T-helper 9 cell (primary cell): ENCODE measurements at regions not wholly inside any gene's neighbourhood (a gene's known extent, or its start where the extent isn't known, plus 50 kb on each side); places are given as distances from the start of the nearest gene placed in this dataset.
"Not testable (repeated sequence)": the region's sequence is repeated elsewhere in the genome, so short reads cannot be mapped to it uniquely, and the experiment has no call there.

Source experiments
- DNase-seq: peaks from one replicate; pipeline ENCODE4 v3.0.0-alpha.2; 2020

DNA sequence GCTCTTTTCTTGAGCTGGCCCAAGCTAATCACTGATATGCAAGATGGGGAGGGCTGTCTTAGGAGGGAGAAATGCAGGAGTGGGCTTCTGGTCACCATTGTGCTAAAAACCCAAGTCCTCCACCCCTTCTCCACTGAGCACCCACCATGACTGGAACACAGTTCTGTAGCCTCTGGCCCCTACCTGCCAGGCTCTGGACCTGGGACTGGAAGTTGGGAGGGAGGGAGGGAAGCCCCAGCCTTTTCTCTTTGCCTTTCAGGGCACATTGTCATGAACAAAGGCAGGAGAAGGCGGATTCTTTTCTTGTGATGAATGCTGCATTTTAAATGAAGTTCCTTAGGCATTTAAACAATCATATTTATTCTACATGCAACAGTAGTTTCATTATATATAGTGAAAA, 559.1 kb upstream of the TRPC7 start:
- no peak for DNase-seq

DNA sequence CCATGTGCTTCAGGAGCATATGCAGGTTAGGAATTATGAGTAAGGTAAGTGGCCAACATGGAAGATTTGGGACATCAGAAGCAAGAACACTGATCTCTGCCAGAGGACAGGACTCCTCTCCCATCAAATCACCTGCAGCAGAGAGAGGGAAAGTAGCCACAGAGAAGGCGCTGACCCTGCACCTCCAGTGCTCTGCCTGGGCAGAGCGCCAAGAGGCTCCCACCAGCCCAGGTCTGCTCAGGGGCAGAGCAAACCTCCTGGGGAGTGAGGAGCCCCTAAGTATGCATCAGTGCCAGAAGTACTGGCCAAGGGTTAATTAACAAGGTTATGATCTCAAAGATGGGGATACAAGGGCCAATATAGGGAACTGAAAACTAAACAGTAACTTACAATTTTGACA, 545.3 kb upstream of the TRPC7 start:
- DNase-seq: no peak

DNA sequence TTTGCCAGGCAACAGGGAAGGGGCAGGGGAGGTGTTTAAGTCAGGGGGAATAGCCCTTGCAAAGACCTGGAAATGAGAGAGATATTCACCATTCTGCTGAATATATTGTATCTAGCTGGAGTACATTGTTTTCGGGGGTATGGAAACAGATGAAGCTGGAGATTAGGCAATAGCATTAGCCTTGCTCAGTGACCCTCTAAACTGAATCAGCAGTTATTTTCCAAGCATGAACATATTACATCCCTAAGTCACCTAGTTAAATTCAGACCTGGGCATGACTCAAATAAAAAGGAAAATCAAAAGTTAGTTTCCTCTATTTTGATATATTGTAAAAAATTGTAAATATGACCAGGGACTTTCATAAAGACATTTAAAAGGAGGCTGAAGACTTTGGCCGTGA, 544.6 kb upstream of the TRPC7 start:
- no peak for DNase-seq

DNA sequence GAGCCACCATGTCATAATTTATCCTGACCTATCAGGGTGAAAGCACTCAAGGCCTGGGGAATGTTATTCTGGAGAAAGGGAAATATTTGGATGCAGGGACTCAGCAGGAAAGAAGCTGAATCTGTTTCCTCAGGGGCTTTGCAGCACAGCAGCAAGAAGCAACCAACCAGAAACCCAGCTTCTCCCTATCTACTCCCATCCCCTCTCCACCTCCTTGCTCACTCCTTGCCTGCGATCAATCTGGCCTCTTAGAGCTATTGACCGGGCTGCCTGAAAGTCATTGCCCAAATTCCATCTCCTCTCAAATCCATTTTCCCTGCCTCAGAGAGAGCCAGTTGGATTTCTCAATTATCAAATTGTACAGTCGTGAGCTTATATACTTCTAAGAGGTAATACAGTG, 542.0 kb upstream of the TRPC7 start:
- no peak for DNase-seq

DNA sequence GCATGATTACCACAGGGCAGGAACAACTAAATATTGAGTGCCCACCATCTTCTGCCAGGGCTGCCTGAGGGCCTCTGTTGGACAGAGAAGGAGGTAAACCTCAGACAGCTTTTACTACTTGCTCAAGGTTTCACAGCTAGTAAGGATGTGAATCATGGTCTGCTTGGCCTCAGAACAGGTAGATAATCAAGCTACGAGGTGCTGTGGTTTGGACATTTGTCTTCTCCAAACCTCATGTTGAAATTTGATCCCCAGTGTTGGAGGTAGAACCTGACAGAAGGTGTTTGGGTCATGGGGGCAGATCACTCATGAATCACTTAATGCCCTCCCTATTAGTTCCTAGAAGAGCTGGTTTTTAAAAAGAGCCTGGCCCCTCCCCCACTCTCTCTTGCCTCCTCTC, 541.2 kb upstream of the TRPC7 start:
- DNase-seq: no peak

DNA sequence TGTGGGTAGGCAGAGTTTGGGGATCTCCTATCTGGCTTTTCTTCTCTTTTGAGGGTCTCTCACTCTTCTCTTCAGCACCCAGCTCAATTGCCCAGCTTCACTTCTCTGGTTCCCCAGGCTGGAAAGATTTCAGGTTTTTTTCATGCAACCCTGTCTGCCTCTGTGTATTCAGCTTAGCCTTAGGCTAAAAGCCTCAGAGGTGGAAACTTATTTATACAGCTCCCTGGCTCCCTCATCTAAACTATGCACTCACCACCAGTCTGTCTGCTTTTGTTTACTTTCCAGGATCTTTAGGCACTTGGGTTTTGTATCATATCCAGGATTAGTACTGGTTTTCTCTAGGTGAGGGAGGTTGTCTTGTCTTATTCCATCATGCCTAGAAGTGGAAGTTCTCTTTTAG, 540.2 kb upstream of the TRPC7 start:
- no peak for DNase-seq

DNA sequence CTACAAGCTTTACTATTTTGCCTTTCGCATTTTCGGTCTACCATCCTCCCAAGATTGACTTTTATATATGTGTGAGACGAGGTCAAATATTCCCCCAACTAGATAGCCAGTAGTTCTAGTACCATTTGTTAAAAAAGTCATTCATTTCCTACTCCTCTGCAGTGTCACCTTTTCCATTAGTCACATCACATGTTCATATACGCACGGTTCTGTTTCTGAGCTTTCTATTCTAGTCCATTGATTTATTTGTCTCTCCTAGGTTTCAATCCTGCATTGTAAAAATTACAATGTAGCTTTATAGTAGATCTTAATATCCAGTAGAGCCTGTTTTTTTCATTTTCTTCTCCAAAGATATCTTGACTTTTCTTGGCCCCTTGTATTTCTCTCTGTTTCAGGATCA, 528.7 kb upstream of the TRPC7 start:
- no peak for DNase-seq

DNA sequence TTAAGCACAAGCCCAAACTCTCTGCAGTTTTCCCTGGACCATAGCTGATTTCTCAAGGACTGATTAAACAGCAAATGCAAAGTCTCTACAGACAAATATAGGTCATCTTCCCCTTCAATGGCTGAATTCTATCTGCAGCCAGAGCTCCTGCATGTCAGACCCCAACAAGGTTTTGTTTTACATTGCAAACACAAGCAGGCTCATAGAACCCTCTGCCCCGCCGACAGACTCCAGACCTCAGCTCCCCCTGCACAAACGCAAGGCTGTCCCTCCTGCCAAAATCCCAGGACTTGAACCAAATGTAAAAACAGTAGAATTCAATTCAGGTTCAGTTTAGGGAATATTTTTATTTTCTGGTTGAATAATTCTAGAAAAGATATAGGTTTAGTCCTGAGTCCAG, 526.7 kb upstream of the TRPC7 start:
- DNase-seq: no peak

DNA sequence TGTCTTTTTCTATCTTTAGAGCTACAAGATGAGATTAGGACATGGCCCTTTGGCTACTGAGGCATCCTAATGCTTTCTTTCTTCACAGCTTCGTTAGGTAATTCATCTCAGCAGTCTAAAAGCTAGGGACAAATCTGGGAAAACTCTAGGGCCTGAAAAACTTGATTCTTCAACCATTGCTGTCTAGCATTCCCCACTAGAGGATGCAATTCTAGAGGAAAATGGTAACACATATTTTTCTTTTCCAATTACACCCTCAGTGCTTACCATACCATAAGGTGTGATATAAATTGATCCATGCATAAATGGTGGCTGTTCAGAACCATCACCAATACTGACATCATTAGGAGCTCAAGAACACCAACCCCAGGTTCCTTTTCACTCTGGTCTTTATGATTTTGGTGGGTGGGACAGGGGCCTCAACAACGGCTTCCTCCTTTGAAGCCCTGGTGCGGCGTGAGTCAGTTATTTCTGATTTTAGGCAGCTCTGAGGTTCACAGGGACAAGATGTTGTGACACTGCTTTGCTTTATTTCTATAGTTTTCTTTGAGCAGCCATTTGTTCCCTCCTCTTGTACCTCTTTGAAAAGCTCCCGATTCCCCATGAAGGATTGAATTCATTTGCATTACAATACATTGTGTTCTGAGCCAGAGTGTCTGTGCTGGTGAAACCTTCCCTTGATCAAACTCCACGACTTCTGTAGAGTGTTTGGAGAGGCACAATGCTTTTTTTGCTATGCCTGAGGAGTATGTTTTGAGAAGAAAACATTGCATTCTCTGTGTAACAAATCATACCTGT, 526.0 kb upstream of the TRPC7 start:
- DNase-seq: no peak

DNA sequence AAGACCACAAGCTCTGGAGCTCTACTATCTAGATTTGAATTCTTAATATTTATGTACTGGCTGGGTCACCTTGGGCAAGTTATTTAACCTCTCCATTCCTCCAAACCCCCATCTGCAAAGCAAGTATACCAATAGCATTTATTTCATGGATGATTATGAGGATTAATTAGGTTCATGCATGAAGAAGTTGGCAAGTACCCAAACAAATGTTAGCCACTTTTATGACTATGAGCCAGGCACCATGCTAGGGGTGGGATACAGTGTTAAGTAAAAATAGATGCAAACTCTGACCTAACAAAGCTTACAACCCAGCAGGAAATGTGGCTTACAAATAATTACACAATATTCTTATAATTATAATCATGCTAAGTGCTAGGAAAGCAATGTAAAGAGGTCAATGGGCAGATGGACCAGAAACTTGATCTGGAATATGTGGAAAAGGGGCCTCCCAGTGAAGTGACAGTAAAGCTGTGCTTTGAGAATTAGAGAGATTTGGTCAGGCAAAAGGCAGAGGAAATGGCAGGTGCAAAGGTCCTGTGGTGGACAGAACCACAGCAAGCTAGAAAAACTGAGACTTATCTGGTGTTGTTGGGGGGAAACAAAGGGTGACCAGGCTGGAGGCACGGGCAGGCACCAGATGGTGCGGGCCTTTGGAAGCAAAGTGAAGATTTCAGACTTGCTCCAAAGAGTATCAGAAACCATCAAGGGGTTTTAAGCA, 525.2 kb upstream of the TRPC7 start:
- DNase-seq: no peak

DNA sequence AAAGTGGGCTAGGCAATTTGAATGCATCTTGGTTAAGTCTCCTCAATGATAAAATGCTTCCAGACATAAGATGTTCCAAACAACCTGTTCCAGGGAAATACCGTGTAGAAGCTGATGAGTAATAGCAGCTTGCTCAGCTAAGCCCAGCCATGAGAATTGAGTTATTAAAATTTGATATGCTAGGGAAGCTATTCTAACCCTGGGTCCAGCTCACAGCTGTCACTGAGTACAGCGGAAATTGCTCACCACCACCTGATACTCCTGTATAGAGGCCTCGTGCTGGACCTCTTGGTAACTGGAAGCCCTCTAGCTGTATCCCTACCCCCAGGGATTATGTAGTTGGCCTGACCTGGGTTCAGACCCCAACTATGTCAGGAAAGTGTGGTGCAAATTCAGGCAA, 521.3 kb upstream of the TRPC7 start:
- DNase-seq: no peak

DNA sequence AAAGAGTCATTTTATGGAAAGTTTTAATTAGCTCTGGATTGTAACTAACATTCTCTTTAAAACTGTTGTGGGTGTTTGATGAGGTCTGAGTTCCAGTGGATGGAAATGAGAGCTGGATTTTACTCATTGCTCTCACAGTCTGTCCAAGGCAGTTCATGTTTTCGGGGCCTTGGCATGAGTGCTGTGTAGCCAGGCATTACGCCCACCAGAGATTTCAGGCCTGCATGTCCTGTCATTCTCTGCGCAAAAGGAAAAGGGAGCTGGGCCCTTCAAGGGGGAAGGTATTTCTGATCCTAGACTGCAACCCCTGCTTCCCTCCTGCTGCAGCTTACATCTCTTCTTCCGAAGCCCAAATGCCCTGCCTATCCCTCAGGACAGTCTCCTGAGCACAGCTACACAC, 499.6 kb upstream of the TRPC7 start:
- no peak for DNase-seq

DNA sequence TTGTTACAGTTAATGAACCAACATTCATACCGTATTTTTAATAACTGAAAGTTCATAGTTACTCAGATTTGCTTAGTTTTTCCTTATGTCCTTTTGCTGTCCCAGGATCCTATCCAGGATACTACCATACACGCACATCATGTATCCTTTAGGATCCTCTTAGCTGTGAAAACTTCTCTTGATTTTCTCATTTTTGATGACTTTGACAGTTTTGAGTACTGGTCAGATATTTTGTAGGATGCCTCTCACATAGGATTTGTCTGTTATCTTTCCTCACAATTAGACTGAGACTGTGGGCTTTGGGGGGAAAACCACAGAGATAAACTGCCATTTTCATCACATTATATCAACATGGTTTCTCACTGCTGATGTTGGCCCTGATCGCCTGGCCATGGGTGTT, 491.3 kb upstream of the TRPC7 start:
- DNase-seq: no peak

DNA sequence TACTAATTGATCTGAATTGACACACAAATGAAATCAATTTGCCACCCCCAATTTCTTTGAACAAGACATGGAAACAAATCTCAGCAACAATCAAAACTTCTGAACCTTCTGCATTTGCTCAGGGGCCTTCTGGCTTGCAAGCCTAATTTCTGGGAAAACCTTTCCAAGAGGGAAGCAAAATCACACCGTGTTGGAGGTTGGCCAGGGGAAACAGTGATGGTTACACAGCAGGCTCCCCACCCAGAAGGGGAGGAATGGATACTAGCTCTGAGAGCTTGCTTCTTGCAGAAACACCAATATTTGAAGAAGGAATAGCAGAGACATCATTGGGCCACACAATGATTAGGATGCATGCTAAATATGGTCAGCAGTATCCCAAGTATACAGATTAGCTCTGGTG, 488.6 kb upstream of the TRPC7 start:
- no peak for DNase-seq

DNA sequence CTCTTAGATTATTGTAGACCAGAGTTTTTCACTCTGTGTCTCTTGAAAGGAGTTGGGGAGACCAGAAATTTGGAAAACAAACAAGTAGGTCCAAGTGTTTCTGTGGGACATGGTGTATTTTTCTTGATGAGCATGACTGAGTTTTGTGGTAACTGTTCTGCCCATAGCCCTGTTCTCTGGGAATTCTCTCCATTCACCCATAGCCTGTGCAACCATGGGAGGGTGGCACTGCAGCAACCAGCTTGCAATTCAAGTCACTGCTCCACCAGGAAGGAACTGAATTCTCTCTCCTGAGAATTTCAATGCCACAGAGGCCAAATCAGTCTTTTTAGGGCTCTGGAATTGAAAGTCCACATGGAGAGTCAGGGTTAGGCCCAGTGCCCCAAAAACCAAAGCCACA, 475.3 kb upstream of the TRPC7 start:
- DNase-seq: no peak

DNA sequence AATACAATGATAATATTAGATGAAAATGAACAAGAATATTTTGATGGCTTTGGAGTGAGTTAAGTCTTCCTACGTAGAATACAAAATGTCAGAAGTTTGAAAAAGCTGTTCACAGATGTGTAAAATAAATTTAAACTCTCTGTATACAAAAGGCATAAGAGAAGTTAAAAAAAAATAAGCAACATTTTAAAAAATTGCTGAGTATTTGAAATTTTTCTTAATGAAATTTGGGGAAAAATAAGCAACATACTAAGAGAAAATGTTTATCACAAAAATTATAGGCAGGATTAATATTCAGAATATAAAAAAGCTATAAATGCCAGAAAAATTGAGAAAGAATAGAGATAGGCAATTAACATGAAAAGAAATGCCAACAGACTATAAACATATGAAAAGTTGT, 470.7 kb upstream of the TRPC7 start:
- no peak for DNase-seq

DNA sequence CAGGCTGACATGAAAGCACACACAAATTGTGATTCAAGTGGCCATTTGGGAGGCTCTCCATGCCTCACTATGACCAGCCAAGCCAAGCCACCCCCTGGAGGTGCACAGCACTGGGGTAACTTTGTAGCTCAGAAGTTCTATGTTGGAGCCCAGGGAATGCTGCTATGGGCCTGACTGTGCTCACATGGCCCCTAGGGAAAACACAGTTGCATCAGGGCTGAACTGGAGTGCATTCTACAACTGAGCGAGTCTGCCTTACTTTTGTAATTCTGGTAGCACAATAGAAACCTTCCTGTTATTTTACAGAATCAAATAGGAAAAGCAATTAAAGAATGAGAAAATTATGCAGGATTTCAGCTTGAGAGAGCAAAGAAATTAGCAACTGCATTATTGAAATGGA, 455.5 kb upstream of the TRPC7 start:
- DNase-seq: no peak

DNA sequence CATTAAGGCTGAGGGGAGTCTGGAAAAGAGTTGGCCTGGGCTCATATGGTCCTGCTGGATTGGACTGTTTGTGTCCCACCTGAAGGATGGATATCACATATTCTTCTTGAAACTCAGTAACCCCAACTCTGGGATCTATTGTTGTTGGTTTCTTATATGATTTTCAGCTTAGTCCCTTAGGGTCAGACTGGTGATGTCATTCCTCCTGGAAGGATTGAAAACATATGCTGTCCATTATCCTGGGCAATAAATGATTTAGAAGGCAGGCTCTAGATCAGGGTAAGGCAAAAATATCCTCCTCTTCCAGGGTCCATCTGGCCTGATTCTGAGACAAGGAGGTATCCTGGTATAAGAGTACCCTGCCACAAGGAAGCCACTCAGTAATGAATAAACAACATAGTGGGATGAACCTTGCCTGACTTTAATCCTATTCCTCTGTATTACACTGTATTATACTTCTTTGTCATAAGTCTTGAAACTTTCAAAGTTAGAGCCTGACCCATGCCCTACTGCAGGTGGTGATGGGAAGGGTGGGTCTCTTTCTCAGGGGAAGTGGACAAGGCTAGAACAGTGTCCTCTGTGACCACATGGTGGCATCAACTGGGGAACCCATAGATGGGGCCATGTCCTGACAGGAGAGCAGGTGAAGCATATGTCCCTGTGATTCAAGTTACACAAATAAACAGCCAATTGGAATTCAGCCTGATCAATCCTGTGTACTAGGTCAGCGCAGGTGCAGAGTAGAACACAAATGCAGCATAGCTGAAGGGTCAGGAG, 454.4 kb upstream of the TRPC7 start:
- DNase-seq: no peak

DNA sequence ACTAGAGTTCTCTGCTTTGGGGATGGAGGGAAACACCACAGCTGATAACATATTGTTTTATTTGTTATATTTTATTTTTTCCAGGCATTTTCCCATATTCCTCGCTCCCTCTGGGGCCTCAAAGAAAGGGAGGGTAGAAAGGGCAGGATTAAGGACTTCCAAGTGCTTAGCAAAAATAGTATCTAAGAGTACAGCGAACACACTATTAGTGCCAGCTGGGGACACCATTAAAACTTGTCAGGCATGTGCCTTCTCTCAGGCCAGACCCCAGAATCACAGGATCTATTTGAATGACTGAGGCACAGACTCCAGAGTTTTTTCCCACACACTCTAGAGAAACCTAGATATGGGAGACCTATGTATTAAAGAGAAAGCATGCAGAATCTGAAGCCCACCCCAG, 451.0 kb upstream of the TRPC7 start:
- DNase-seq: no peak

DNA sequence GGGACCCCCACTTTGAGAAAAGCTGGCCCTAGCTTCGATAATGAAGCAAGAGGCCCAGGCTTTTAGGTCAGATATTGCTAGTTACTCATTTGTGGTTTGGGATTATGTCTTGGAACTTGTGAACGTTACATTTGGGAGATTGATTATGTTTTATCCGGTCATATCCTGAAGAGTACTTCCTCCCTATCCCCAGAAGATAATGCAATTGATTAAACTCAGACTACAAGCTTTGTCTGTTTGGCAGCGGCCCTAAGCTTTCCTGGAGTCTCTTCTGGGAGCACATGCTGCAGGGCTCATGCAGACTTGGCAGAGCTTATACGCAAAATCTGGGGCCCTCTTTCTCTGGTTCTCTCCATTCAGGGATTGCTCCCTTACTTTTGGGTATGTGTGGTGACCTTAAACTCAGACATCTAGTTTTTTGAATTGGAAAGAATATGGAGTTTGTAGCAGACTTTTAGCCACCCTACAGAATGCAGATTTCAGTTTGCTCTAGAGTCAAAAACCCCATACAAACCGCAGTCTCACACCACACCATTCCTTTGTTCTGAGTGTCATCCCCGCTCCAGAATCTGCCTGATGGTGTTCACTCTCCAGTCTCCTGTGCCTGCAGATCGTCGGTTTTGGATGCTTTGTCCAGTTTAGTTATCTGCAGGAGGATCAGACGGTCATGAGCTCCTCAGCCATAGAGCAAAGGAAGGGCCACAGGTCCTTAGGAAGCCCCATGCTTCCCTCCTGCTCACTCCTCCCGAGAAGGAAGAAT, 449.5 kb upstream of the TRPC7 start:
- DNase-seq: no peak

DNA sequence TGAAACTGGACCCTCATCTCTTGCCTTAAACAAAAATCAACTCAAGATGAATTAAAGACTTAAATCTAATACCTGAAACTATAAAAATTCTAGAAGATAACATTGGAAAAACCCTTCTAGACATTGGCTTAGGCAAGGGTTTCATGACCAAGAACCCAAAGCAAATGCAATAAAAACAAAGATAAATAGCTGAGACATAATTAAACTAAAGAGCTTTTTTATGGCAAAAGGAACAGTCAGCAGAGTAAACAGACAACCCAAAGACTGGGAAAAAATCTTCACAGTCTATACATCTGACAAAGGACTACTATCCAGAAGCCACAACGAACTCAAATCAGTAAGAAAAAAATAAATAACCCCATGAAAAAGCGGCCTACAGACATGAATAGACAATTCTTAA, 446.9 kb upstream of the TRPC7 start:
- DNase-seq: not testable (repeated sequence)

DNA sequence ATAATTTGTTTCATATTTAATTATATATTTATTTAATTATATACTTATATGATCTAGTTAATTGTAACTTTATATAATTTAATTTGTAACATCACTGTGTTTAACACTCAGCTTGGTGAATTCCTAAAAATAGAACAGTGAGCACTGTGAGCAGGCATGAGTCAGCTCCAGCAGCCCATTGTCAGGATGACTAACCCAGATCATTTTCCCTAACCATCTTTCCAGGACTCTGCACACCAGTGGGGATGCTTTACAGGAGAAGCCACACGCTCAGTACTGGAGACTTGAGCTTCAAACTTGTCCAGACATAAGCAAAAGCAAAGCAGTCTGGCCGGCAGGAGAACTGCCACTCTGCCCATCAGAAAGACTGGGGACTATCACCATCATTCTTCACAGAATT, 446.2 kb upstream of the TRPC7 start:
- DNase-seq: no peak

DNA sequence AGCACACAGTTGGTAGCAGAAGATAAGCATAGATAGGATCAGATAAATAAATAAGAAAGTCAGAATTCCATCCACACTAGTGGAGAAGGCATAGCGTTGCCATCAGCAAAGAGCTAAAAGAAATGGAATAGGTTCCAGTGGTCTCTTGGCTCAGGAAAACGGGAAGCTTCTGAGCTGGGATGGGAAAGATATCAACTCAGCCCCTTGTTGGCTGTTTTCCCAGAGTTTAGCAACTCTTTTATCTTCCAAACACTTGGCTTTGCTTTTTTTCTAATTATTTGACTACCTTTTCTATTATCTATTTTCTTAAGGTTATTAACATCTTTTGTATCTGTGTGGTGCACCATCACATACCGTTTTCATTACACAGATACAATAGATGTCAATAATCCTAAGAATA, 445.7 kb upstream of the TRPC7 start:
- DNase-seq: no peak
